ENCODE measurements at regions not wholly inside any gene's neighbourhood (a gene's known extent, or its start where the extent isn't known, plus 50 kb on each side); places are given as distances from the start of the nearest gene placed in this dataset.

DNA sequence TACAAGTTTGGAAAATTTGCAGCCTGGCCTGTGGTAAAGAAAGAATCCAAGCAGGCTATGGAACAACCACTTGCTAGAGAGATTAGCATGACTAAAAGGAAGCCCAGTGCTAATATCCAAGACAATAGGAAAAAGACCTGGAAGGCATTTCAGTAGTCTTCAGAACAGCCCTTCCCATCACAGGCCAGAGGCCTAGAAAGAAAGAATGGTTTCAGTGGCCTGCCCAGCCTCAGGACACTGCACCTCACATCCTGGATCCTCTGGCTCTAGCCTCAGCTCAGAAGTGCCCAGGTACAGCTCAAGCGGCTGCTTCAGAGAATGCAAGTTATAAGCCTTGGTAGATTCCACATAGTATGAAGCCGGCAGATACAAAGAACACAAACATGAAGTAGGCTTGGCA is 449.8 kb upstream of the AR start:
- TF ChIP-seq, protein P1, sequence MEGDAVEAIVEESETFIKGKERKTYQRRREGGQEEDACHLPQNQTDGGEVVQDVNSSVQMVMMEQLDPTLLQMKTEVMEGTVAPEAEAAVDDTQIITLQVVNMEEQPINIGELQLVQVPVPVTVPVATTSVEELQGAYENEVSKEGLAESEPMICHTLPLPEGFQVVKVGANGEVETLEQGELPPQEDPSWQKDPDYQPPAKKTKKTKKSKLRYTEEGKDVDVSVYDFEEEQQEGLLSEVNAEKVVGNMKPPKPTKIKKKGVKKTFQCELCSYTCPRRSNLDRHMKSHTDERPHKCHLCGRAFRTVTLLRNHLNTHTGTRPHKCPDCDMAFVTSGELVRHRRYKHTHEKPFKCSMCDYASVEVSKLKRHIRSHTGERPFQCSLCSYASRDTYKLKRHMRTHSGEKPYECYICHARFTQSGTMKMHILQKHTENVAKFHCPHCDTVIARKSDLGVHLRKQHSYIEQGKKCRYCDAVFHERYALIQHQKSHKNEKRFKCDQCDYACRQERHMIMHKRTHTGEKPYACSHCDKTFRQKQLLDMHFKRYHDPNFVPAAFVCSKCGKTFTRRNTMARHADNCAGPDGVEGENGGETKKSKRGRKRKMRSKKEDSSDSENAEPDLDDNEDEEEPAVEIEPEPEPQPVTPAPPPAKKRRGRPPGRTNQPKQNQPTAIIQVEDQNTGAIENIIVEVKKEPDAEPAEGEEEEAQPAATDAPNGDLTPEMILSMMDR (IDR thresholded peaks at IDR 0.05), result no peak
- no peak for TF ChIP-seq POLR2A (IDR thresholded peaks at IDR 0.05)
